ENCODE measurements at regions not wholly inside any gene's neighbourhood (a gene's known extent, or its start where the extent isn't known, plus 50 kb on each side); places are given as distances from the start of the nearest gene placed in this dataset.
"Not testable (repeated sequence)": the region's sequence is repeated elsewhere in the genome, so short reads cannot be mapped to it uniquely, and the experiment has no call there.

GRCh38 chr21:5066682-5067251 is 5454.6 kb upstream of the TPTE start:
- not testable (repeated sequence) for DNase-seq

GRCh38 chr21:5067326-5068048 is 5453.9 kb upstream of the TPTE start:
- DNase-seq = not testable (repeated sequence)

GRCh38 chr21:5068649-5069048 is 5452.7 kb upstream of the TPTE start:
- not testable (repeated sequence) for DNase-seq

GRCh38 chr21:5071180-5071579 is 5450.2 kb upstream of the TPTE start:
- DNase-seq = not testable (repeated sequence)

- not testable (repeated sequence) for DNase-seq
Measured at GRCh38 chr21:5076854-5077253, 5444.5 kb upstream of the TPTE start.

- not testable (repeated sequence) for DNase-seq
Measured at GRCh38 chr21:5079361-5079760, 5442.0 kb upstream of the TPTE start.

GRCh38 chr21:5080015-5080414 is 5441.4 kb upstream of the TPTE start:
- DNase-seq = not testable (repeated sequence)

- DNase-seq = not testable (repeated sequence)
Measured at GRCh38 chr21:5084246-5084645, 5437.1 kb upstream of the TPTE start.

GRCh38 chr21:5085456-5085855 is 5435.9 kb upstream of the TPTE start:
- not testable (repeated sequence) for DNase-seq

GRCh38 chr21:5086416-5086815 is 5435.0 kb upstream of the TPTE start:
- not testable (repeated sequence) for DNase-seq

- not testable (repeated sequence) for DNase-seq
Measured at GRCh38 chr21:5088820-5089219, 5432.6 kb upstream of the TPTE start.

GRCh38 chr21:5089399-5090089 is 5431.8 kb upstream of the TPTE start:
- DNase-seq = not testable (repeated sequence)

GRCh38 chr21:5090132-5091079 is 5431.0 kb upstream of the TPTE start:
- DNase-seq = not testable (repeated sequence)

- not testable (repeated sequence) for DNase-seq
Measured at GRCh38 chr21:5091274-5091673, 5430.1 kb upstream of the TPTE start.

- DNase-seq = not testable (repeated sequence)
Measured at GRCh38 chr21:5095628-5096027, 5425.8 kb upstream of the TPTE start.

GRCh38 chr21:5098010-5098743 is 5423.2 kb upstream of the TPTE start:
- DNase-seq = not testable (repeated sequence)

GRCh38 chr21:5100604-5101174 is 5420.7 kb upstream of the TPTE start:
- not testable (repeated sequence) for DNase-seq

- peak; percentile 44 to 87 (median 74) for DNase-seq
Measured at GRCh38 chr21:5101749-5102148, 5419.6 kb upstream of the TPTE start.

- DNase-seq = peak in 1 of 5 experiments; percentile 29
Measured at GRCh38 chr21:5103880-5104561, 5417.4 kb upstream of the TPTE start.

- DNase-seq = not testable (repeated sequence)
Measured at GRCh38 chr21:5104562-5104928, 5416.8 kb upstream of the TPTE start.

Measured in T-helper 2 cell (primary cell).